RWPE2 (cell line): ENCODE measurements at regions not wholly inside any gene's neighbourhood (a gene's known extent, or its start where the extent isn't known, plus 50 kb on each side); places are given as distances from the start of the nearest gene placed in this dataset.

ENCODE experiments used
- ATAC-seq: fragments of 200-7000 bp; cut with Tn5 transposase; 3 replicates; pipeline ENCODE4 v1.9.1; 2021; ENCODE audit warnings: low read depth
- DNase-seq: peaks from one replicate; pipeline ENCODE4 v3.0.0-alpha.2; 2020; ENCODE audit warnings: low spot score
- H3K27ac ChIP-seq: fragments of 450-650 bp; 2 replicates; pipeline ENCODE4 v1.5.1; 2017; ENCODE audit warnings: mild to moderate bottlenecking; ENCODE audit not compliant: poor library complexity, severe bottlenecking
- H3K27me3 ChIP-seq: fragments of 250-450 bp; sonication (Bioruptor Pico); 2 replicates; pipeline ENCODE4 v1.5.1; 2021; ENCODE audit warnings: mild to moderate bottlenecking, moderate library complexity; ENCODE audit not compliant: insufficient read depth, poor library complexity, severe bottlenecking
- H3K36me3 ChIP-seq: fragments of 250-450 bp; sonication (Bioruptor Pico); 2 replicates; pipeline ENCODE4 v1.5.1; 2020; ENCODE audit warnings: low read depth, mild to moderate bottlenecking, moderate library complexity
- H3K4me1 ChIP-seq: fragments of 250-450 bp; sonication (Bioruptor Pico); 2 replicates; pipeline ENCODE4 v1.5.1; 2021; ENCODE audit warnings: mild to moderate bottlenecking, moderate library complexity; ENCODE audit not compliant: insufficient read depth, poor library complexity, severe bottlenecking
- H3K4me3 ChIP-seq: fragments of 250-450 bp; sonication (Bioruptor Pico); 2 replicates; pipeline ENCODE4 v1.5.1; 2021; ENCODE audit warnings: mild to moderate bottlenecking, moderate library complexity; ENCODE audit not compliant: severe bottlenecking
- H3K9me3 ChIP-seq: fragments of 250-450 bp; sonication (Bioruptor Pico); 2 replicates; pipeline ENCODE4 v1.5.1; 2021; ENCODE audit warnings: mild to moderate bottlenecking, moderate library complexity; ENCODE audit not compliant: severe bottlenecking
- CTCF ChIP-seq: fragments of 450-650 bp; IDR thresholded peaks from one replicate; pipeline ENCODE4 v1.5.1; 2017; ENCODE audit warnings: mild to moderate bottlenecking, moderate library complexity; ENCODE audit not compliant: poor library complexity, severe bottlenecking

- H3K27me3 ChIP-seq: no peaks in the 10 kb centered on the region
- ATAC-seq (no peak), DNase-seq (no peak)
- TF ChIP-seq CTCF: no peak
- H3K9me3 ChIP-seq: no peaks in the 10 kb centered on the region
- H3K4me1 ChIP-seq: no peaks in the 10 kb centered on the region
- no peaks in the 10 kb centered on the region for H3K36me3 ChIP-seq
- H3K27ac ChIP-seq: no peak overlapping the region
- H3K4me3 ChIP-seq: no peak overlapping the region
These were observed 229.4 kb downstream of the PTPRU start for GRCh38 chr1:29465755-29466154.

- Histone ChIP-seq H3K36me3 (no peaks in the 10 kb centered on the region), H3K4me1 (no peaks in the 10 kb centered on the region), H3K9me3 (no peaks in the 10 kb centered on the region), H3K4me3 (no peak overlapping the region), H3K27me3 (no peaks in the 10 kb centered on the region), H3K27ac (no peak overlapping the region)
- TF ChIP-seq CTCF: no peak
- no peak for DNase-seq
- no peak for ATAC-seq
These were observed 225.8 kb downstream of the PTPRU start for GRCh38 chr1:29462096-29462495.

- no peak overlapping the region for H3K27ac ChIP-seq
- no peak for ATAC-seq
- no peaks in the 10 kb centered on the region for H3K4me1 ChIP-seq
- H3K36me3 ChIP-seq: no peaks in the 10 kb centered on the region
- no peak overlapping the region for H3K4me3 ChIP-seq
- H3K27me3 ChIP-seq: no peaks in the 10 kb centered on the region
- TF ChIP-seq CTCF: no peak
- no peaks in the 10 kb centered on the region for H3K9me3 ChIP-seq
- DNase-seq: no peak
These were observed 224.9 kb downstream of the PTPRU start for GRCh38 chr1:29461115-29461739.

GRCh38 chr1:29460694-29461093 lies 224.4 kb downstream of the PTPRU start:
- no peak for DNase-seq
- no peaks in the 10 kb centered on the region for H3K9me3 ChIP-seq

More at GRCh38 chr1:29460694-29461093, 224.4 kb downstream of the PTPRU start:
- TF ChIP-seq CTCF: no peak
- Histone ChIP-seq H3K36me3 (no peaks in the 10 kb centered on the region), H3K27me3 (no peaks in the 10 kb centered on the region), H3K4me3 (no peak overlapping the region), H3K27ac (no peak overlapping the region), H3K4me1 (no peaks in the 10 kb centered on the region)
- ATAC-seq: no peak
